ENCODE measurements at regions not wholly inside any gene's neighbourhood (a gene's known extent, or its start where the extent isn't known, plus 50 kb on each side); places are given as distances from the start of the nearest gene placed in this dataset.

GRCh38 chr1:55362558-55362957, 147.4 kb upstream of the USP24 start:
- H4K20me1 ChIP-seq (ENCODE audit: control insufficient read depth, insufficient read depth, insufficient read length): no peaks in the 10 kb centered on the region
- Mint-ChIP-seq H3K27ac (no peak overlapping the region), H3K4me1 (peaks cover 0 to 2% of the 10 kb centered on the region in 2 experiments; a peak in 2 of 4 replicates), H3K27me3 (ENCODE audit: low read depth) (peaks cover 4% of the 10 kb centered on the region), H3K36me3 (ENCODE audit: insufficient read depth in 1 of 3, low read depth in 3 of 3) (no peaks in the 10 kb centered on the region), H3K4me3 (no peak overlapping the region), H3K9me3 (no peaks in the 10 kb centered on the region)
- H3T11ph ChIP-seq (ENCODE audit: low read length): no peak overlapping the region
- H3K56ac ChIP-seq (ENCODE audit: insufficient read length, low read depth, low read length): no peak overlapping the region
- H3K79me1 ChIP-seq (ENCODE audit: insufficient read depth, low read depth, low read length, poor library complexity, severe bottlenecking): no peaks in the 10 kb centered on the region
- TF ChIP-seq CTCF (conservative IDR thresholded peaks at IDR 0.05): no peak
- no peak overlapping the region for H3K18ac ChIP-seq (ENCODE audit: insufficient read length, low read depth, low read length)
- no peak overlapping the region for H4K8ac ChIP-seq (replicated peaks; ENCODE audit: insufficient read length, low read depth, low read length)
- no peak for DNase-seq
- H3K79me2 ChIP-seq (ENCODE audit: insufficient read depth, low read length): no peaks in the 10 kb centered on the region
- H4K91ac ChIP-seq (ENCODE audit: insufficient read length, low read depth, low read length): no peak overlapping the region
- no peak overlapping the region for H2BK120ac ChIP-seq (ENCODE audit: low read depth, low read length, poor library complexity, severe bottlenecking)
- H2BK15ac ChIP-seq (ENCODE audit: low read depth, low read length): no peak overlapping the region
- H3K9me3 ChIP-seq (ENCODE audit: control insufficient read depth, low read depth, low read length): no peaks in the 10 kb centered on the region
- H3K23me2 ChIP-seq (ENCODE audit: insufficient read length, low read depth, low read length, poor library complexity, severe bottlenecking): no peaks in the 10 kb centered on the region
- no peaks in the 10 kb centered on the region for H3K4me1 ChIP-seq (ENCODE audit: insufficient read depth, low read length)
- no peak overlapping the region for H2BK5ac ChIP-seq (ENCODE audit: insufficient read length, low read length)
- H2AK5ac ChIP-seq (ENCODE audit: insufficient read length, low read length): no peak overlapping the region
- H3K4ac ChIP-seq (ENCODE audit: low read depth, low read length): no peak overlapping the region
- H3K9ac ChIP-seq (ENCODE audit: extremely low read depth, insufficient read length, low read length): no peak overlapping the region
- no peak overlapping the region for H3K27ac ChIP-seq (ENCODE audit: insufficient read length, low read depth, low read length)
- H3K14ac ChIP-seq (ENCODE audit: insufficient read depth, low read length): no peak overlapping the region
- H3K4me2 ChIP-seq (ENCODE audit: insufficient read depth, insufficient read length, low read length): no peak overlapping the region
- H2AFZ ChIP-seq (ENCODE audit: low read length): no peak overlapping the region
- no peak overlapping the region for H2BK12ac ChIP-seq (ENCODE audit: insufficient read length, low read depth, low read length)
- no peaks in the 10 kb centered on the region for H3K27me3 ChIP-seq (ENCODE audit: insufficient read depth, low read length)
- H4K5ac ChIP-seq (ENCODE audit: insufficient read length, low read depth, low read length): no peak overlapping the region
- WGBS (ENCODE audit: extremely low coverage, insufficient read length, low lambda C conversion rate): no CpG with 5 or more reads among the region's 3 CpGs
- no peak overlapping the region for H2BK20ac ChIP-seq (ENCODE audit: low read depth, low read length, poor library complexity, severe bottlenecking)
- no peak overlapping the region for H3K23ac ChIP-seq (ENCODE audit: insufficient read length, low read depth, low read length)

Data from H9 (cell line).